IMR-90 (cell line): ENCODE measurements at regions not wholly inside any gene's neighbourhood (a gene's known extent, or its start where the extent isn't known, plus 50 kb on each side); places are given as distances from the start of the nearest gene placed in this dataset.

ENCODE experiments used
- ATAC-seq: fragments of 200-7000 bp; cut with Tn5 transposase; 2 replicates; pipeline ENCODE4 v1.9.1; 2020; ENCODE audit warnings: low read depth, mild to moderate bottlenecking, moderate library complexity
- BruUV-seq: library from RNA; stranded (reverse); fragments of 400-500 nt; replicated peaks from 2 replicates; lab custom pipeline; 2021; lab: Mats Ljungman, UMichigan
- CTCF ChIA-PET: fragments of 300-600 bp; formaldehyde crosslinking; extraction: SDS; loops from one replicate; lab custom pipeline; 2021; ENCODE audit warnings: antibody characterized with exemption; lab: Yijun Ruan, JAX
- POLR2A ChIA-PET: fragments of 300-600 bp; sonication (Branson Sonifier 250); formaldehyde crosslinking; loops from one replicate; lab custom pipeline; 2022; ENCODE audit warnings: antibody characterized with exemption; ENCODE audit not compliant: unreplicated experiment; lab: Charles Lee
- DNase-seq: peaks from one replicate; pipeline ENCODE4 v3.0.0; 2013
- H2AFZ ChIP-seq: replicated peaks from 2 replicates; pipeline ENCODE3; 2013; ENCODE audit warnings: low read length, mild to moderate bottlenecking; ENCODE audit not compliant: poor library complexity
- H2AK5ac ChIP-seq: 2 replicates; pipeline ENCODE4 v1.6.1; 2013; ENCODE audit warnings: low read depth, low read length, inconsistent platforms
- H2AK9ac ChIP-seq: replicated peaks from 2 replicates; pipeline ENCODE3; 2013; ENCODE audit warnings: mild to moderate bottlenecking, low read depth, low read length, moderate library complexity; ENCODE audit not compliant: poor library complexity
- H2BK120ac ChIP-seq: 2 replicates; pipeline ENCODE4 v1.6.1; 2013; ENCODE audit warnings: low read depth, low read length, inconsistent platforms
- H2BK15ac ChIP-seq: 3 replicates; pipeline ENCODE4 v1.6.1; 2013; ENCODE audit warnings: low read depth, low read length, inconsistent platforms
- H2BK20ac ChIP-seq: 2 replicates; pipeline ENCODE4 v1.6.1; 2013; ENCODE audit warnings: low read depth, mild to moderate bottlenecking, inconsistent platforms, low read length, moderate library complexity
- H2BK5ac ChIP-seq: 2 replicates; pipeline ENCODE4 v1.6.1; 2013; ENCODE audit warnings: mild to moderate bottlenecking, low read depth, low read length, inconsistent platforms; ENCODE audit not compliant: poor library complexity, severe bottlenecking
- H3K14ac ChIP-seq: replicated peaks from 2 replicates; pipeline ENCODE4 v1.6.1; 2013; ENCODE audit warnings: low read depth, low read length, inconsistent platforms
- H3K18ac ChIP-seq: 2 replicates; pipeline ENCODE4 v1.6.1; 2013; ENCODE audit warnings: low read depth, low read length, control low read depth
- H3K23ac ChIP-seq: 2 replicates; pipeline ENCODE4 v1.6.1; 2013; ENCODE audit warnings: low read depth, low read length, inconsistent platforms
- H3K27ac ChIP-seq: 2 replicates; pipeline ENCODE4 v1.5.1; 2013; ENCODE audit warnings: mild to moderate bottlenecking, control low read depth, low read length; ENCODE audit not compliant: insufficient read depth
- H3K27me3 ChIP-seq: 2 replicates; pipeline ENCODE4 v1.6.1; 2013; ENCODE audit warnings: low read length; ENCODE audit not compliant: control insufficient read depth, insufficient read depth
- H3K36me3 ChIP-seq: 2 replicates; pipeline ENCODE4 v1.6.1; 2013; ENCODE audit warnings: low read length, mixed read lengths; ENCODE audit not compliant: control insufficient read depth, insufficient read depth
- H3K4ac ChIP-seq: 2 replicates; pipeline ENCODE4 v1.6.1; 2013; ENCODE audit warnings: low read depth, low read length, inconsistent platforms
- H3K4me1 ChIP-seq: 2 replicates; pipeline ENCODE4 v1.6.1; 2013; ENCODE audit warnings: low read length, mixed read lengths; ENCODE audit not compliant: control insufficient read depth, insufficient read depth
- H3K4me2 ChIP-seq: 2 replicates; pipeline ENCODE4 v1.6.1; 2013; ENCODE audit warnings: low read depth, mild to moderate bottlenecking, control low read depth, low read length, moderate library complexity
- H3K4me3 ChIP-seq: 2 replicates; pipeline ENCODE4 v1.5.1; 2013; ENCODE audit warnings: low read depth, mild to moderate bottlenecking, control low read depth, low read length, moderate library complexity; ENCODE audit not compliant: insufficient read depth
- H3K56ac ChIP-seq: 2 replicates; pipeline ENCODE4 v1.6.1; 2013; ENCODE audit warnings: low read length, inconsistent platforms; ENCODE audit not compliant: insufficient read depth; ENCODE audit errors: extremely low read depth
- H3K79me1 ChIP-seq, 2 experiments: 2 replicates each; pipeline ENCODE4 v1.6.1; 2013; ENCODE audit warnings: low read length in 2 of 2, inconsistent platforms in 1 of 2, low read depth in 1 of 2
- H3K9ac ChIP-seq: 2 replicates; pipeline ENCODE4 v1.6.1; 2013; ENCODE audit warnings: low read depth, low read length, control low read depth
- H3K9me1 ChIP-seq: 2 replicates; pipeline ENCODE4 v1.6.1; 2013; ENCODE audit warnings: low read length, inconsistent platforms; ENCODE audit not compliant: insufficient read depth
- H3K9me3 ChIP-seq: 2 replicates; pipeline ENCODE4 v1.6.1; 2013; ENCODE audit warnings: low read length; ENCODE audit not compliant: control insufficient read depth, insufficient read depth
- H4K20me1 ChIP-seq: 2 replicates; pipeline ENCODE4 v1.6.1; 2013; ENCODE audit warnings: low read length, inconsistent platforms; ENCODE audit not compliant: insufficient read depth
- H4K5ac ChIP-seq: 2 replicates; pipeline ENCODE4 v1.6.1; 2013; ENCODE audit warnings: mild to moderate bottlenecking, low read depth, low read length, control low read depth
- H4K8ac ChIP-seq, 2 experiments: 2 replicates each; pipeline ENCODE4 v1.6.1; 2013; ENCODE audit warnings: low read depth in 2 of 2, low read length in 2 of 2, control low read depth in 1 of 2, inconsistent platforms in 1 of 2
- H4K91ac ChIP-seq: 2 replicates; pipeline ENCODE4 v1.6.1; 2013; ENCODE audit warnings: low read depth, low read length, inconsistent platforms; ENCODE audit not compliant: insufficient read depth
- CTCF ChIP-seq: conservative IDR thresholded peaks from 2 replicates; pipeline ENCODE4 v1.5.1; 2012; ENCODE audit warnings: mild to moderate bottlenecking, low read depth, low read length, improper control_type of control experiment
- FOS ChIP-seq: fragments of 150-350 bp; IDR thresholded peaks from 2 replicates; pipeline ENCODE4 v1.6.1; 2016; ENCODE audit warnings: low read depth, low read length
- MAFK ChIP-seq: IDR thresholded peaks from 2 replicates; pipeline ENCODE4 v1.6.1; 2012; ENCODE audit warnings: low read depth, low read length, improper control_type of control experiment
- RAD21 ChIP-seq: IDR thresholded peaks from 2 replicates; pipeline ENCODE4 v1.6.1; 2012; ENCODE audit warnings: low read length, improper control_type of control experiment
- RCOR1 ChIP-seq: IDR thresholded peaks from 2 replicates; pipeline ENCODE4 v1.6.1; 2012; ENCODE audit warnings: mild to moderate bottlenecking, low read length, improper control_type of control experiment; ENCODE audit not compliant: insufficient replicate concordance
- RFX5 ChIP-seq: IDR thresholded peaks from 2 replicates; pipeline ENCODE4 v1.8.0; 2012; ENCODE audit warnings: low read depth, mild to moderate bottlenecking, low read length, moderate library complexity
- SMC3 ChIP-seq: fragments of 150-350 bp; IDR thresholded peaks from 2 replicates; pipeline ENCODE4 v1.6.1; 2016; ENCODE audit warnings: low read depth, mild to moderate bottlenecking, antibody characterized with exemption, low read length, moderate library complexity
- USF2 ChIP-seq: fragments of 150-350 bp; IDR thresholded peaks from 2 replicates; pipeline ENCODE4 v1.6.1; 2017; ENCODE audit warnings: mild to moderate bottlenecking, antibody characterized with exemption, low read length, low read depth
- WGBS, 2 experiments: methylation state at CpG; one replicate each; pipeline versions ENCODE4 v1.1.5 to v1.1.7; 2013; ENCODE audit warnings: missing lambda C conversion rate in 2 of 2; ENCODE audit not compliant: insufficient read length in 1 of 2; ENCODE audit errors: extremely low coverage in 2 of 2; 5-methylcytosine and 5-hydroxymethylcytosine counted together
- dilution Hi-C: fragments of 300-500 bp; cut with HindIII; formaldehyde crosslinking; loops from one replicate; pipeline ENCODE4 v1.14.3; 2018; ENCODE audit warnings: low sequenced_read_pairs; ENCODE audit not compliant: unreplicated experiment
- in situ Hi-C: fragments of 300-500 bp; cut with MboI; formaldehyde crosslinking; loops from 3 replicates; pipeline ENCODE4 v1.14.3; 2019; ENCODE audit warnings: low sequenced_read_pairs, inconsistent platforms, mixed read lengths
- intact Hi-C: fragments of 100-400 bp; cut with micrococcal nuclease; formaldehyde crosslinking; loops from 2 replicates; pipeline ENCODE4 v1.10.0; 2022

- Histone ChIP-seq H2AK9ac (no peak overlapping the region), H4K91ac (no peak overlapping the region), H2AK5ac (no peak overlapping the region), H3K18ac (no peak overlapping the region), H2BK20ac (no peak overlapping the region), H2BK15ac (no peak overlapping the region), H4K20me1 (no peaks in the 10 kb centered on the region), H3K9me3 (peaks cover 2% of the 10 kb centered on the region; the same call in 1 of the 2 replicates), H2BK120ac (no peak overlapping the region), H3K4me3 (no peak overlapping the region), H3K4ac (no peak overlapping the region), H3K9me1 (no peaks in the 10 kb centered on the region), H4K5ac (no peak overlapping the region), H3K27me3 (no peaks in the 10 kb centered on the region), H4K8ac (no peak overlapping the region), H2AFZ (no peak overlapping the region), H3K14ac (no peak overlapping the region), H3K4me1 (no peaks in the 10 kb centered on the region), H3K27ac (no peak overlapping the region), H3K9ac (no peak overlapping the region), H3K36me3 (no peaks in the 10 kb centered on the region), H2BK5ac (no peak overlapping the region), H3K56ac (no peak overlapping the region), H3K79me1 (no peaks in the 10 kb centered on the region), H3K4me2 (no peak overlapping the region), H3K23ac (no peak overlapping the region)
- in situ Hi-C loops, result no loop called here
- dilution Hi-C loops, result no loop called here
- DNase-seq, result peak; percentile 38
- WGBS, 2 experiments, result no CpG with 5 or more reads among the region's 1 CpG
- intact Hi-C loops, result loop anchor here (1.0 to 10.0 kb wide), 4 partner anchors 237 to 874 kb away; no protein-coding TSS in a partner anchor
- ATAC-seq, result peak; percentile 81
- no TSS peak for BruUV-seq
- ChIA-PET CTCF (no interaction called here), POLR2A (no interaction called here)
- TF ChIP-seq USF2 (no peak), RFX5 (no peak), MAFK (no peak), CTCF (peak; percentile 49), FOS (no peak), SMC3 (peak; percentile 38), RAD21 (peak; percentile 58), RCOR1 (no peak)
Observed at GRCh38 chr3:144770915-144771351, 799.3 kb downstream of the DIPK2A start.
